ENCODE measurements at regions not wholly inside any gene's neighbourhood (a gene's known extent, or its start where the extent isn't known, plus 50 kb on each side); places are given as distances from the start of the nearest gene placed in this dataset.
"Not testable (repeated sequence)": the region's sequence is repeated elsewhere in the genome, so short reads cannot be mapped to it uniquely, and the experiment has no call there.

DNA sequence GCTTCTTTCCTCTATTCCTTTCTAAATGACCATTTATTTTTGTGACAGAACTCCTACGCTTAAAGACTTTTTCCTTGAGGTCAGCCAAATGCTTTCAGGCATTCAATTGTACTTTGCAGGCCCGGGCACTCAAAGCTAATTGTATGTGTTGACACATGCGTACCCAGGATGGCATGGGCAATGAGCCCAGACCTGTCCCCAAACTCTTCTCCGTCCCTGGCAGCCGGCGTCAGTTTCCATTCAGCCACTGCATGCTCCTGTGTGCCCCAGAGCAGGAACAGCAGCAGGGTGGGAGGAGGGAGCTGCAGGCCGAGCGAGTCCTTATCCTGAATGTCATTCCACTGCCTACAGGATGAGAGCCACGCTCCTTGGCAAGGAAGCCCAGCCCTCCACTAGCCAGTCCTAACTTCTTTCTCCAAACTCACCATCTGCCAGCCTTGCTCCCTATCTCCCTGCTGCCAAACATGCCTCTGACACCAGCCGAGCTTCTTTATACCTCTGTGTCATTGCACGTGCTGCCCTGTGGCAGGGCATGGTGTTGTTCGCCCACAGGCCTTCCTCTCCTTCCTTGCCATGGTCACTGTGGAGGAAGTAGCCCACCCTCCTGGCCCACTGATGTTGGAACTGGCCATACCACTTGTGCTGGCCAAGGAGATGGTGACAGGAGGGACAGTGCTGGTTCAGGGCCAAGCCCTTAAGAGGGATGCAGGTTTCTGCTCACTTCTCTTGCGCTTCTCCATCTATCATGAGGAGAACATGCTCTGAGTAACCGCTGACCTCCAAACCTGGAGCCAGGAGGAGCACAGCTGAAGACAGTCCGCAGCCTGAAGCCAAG lies 116.9 kb upstream of the FHL2 start:
- no peak for TF ChIP-seq CTCF (IDR thresholded peaks at IDR 0.05)
- intact Hi-C loops (cut with micrococcal nuclease): no loop called here
- H3K27me3 Mint-ChIP-seq: peaks cover 9% of the 10 kb centered on the region
- H3K4me3 Mint-ChIP-seq: no peak overlapping the region
- ATAC-seq (ENCODE audit: low read depth) (no peak), DNase-seq (no peak)
- no peaks in the 10 kb centered on the region for H3K36me3 Mint-ChIP-seq (ENCODE audit: low read depth)
- H3K9me3 Mint-ChIP-seq: no peaks in the 10 kb centered on the region
- POLR2A ChIA-PET: no interaction called here
- H3K4me1 Mint-ChIP-seq: no peaks in the 10 kb centered on the region
- CTCF ChIA-PET: no interaction called here
- H3K27ac Mint-ChIP-seq: no peak overlapping the region

DNA sequence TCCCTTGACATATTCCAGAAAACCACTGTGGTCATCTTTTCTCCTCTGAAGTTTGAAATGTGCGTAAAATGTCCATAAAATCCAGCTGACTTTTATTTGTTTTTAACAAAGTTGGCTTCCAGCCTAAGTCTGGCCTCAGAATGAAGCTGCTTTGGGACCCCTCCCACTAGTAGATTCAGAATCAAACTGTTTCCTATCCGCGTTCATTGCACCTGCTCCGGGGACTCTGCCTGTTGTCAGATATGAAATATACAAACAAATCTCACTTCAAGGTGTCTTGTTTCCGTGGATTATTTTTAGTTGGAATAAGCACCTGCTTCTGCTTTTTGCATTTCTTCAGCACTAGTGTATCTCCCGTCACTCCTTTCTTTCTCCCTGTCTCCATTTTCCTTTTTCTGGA lies 115.7 kb upstream of the FHL2 start:
- DNase-seq (no peak), ATAC-seq (ENCODE audit: low read depth) (no peak)
- no peaks in the 10 kb centered on the region for H3K4me1 Mint-ChIP-seq
- intact Hi-C loops (cut with micrococcal nuclease): no loop called here
- ChIA-PET POLR2A (no interaction called here), CTCF (no interaction called here)
- H3K36me3 Mint-ChIP-seq (ENCODE audit: low read depth): no peaks in the 10 kb centered on the region
- H3K27ac Mint-ChIP-seq: no peak overlapping the region
- H3K9me3 Mint-ChIP-seq: no peaks in the 10 kb centered on the region
- no peak for TF ChIP-seq CTCF (IDR thresholded peaks at IDR 0.05)
- H3K4me3 Mint-ChIP-seq: no peak overlapping the region
- peaks cover 9% of the 10 kb centered on the region for H3K27me3 Mint-ChIP-seq

- CTCF ChIA-PET: no interaction called here
- Mint-ChIP-seq H3K27me3 (peaks cover 8% of the 10 kb centered on the region), H3K36me3 (ENCODE audit: low read depth) (no peaks in the 10 kb centered on the region), H3K4me1 (no peaks in the 10 kb centered on the region), H3K9me3 (peaks cover 2% of the 10 kb centered on the region), H3K27ac (no peak overlapping the region), H3K4me3 (no peak overlapping the region)
- DNase-seq (no peak), ATAC-seq (ENCODE audit: low read depth) (no peak)
- POLR2A ChIA-PET: no interaction called here
- intact Hi-C loops (cut with micrococcal nuclease): no loop called here
- TF ChIP-seq CTCF (IDR thresholded peaks at IDR 0.05): no peak
Observed at GRCh38 chr2:105510761-105511528, 112.1 kb upstream of the FHL2 start.

- ChIA-PET POLR2A (no interaction called here), CTCF (no interaction called here)
- Mint-ChIP-seq H3K27me3 (peaks cover 8% of the 10 kb centered on the region), H3K4me3 (no peak overlapping the region), H3K4me1 (no peaks in the 10 kb centered on the region), H3K36me3 (ENCODE audit: low read depth) (no peaks in the 10 kb centered on the region), H3K27ac (no peak overlapping the region), H3K9me3 (peaks cover 4% of the 10 kb centered on the region)
- intact Hi-C loops (cut with micrococcal nuclease): no loop called here
- ATAC-seq (ENCODE audit: low read depth): no peak
- no peak for DNase-seq
- TF ChIP-seq CTCF (IDR thresholded peaks at IDR 0.05): no peak
Observed at GRCh38 chr2:105509269-105510086, 110.6 kb upstream of the FHL2 start.

DNA sequence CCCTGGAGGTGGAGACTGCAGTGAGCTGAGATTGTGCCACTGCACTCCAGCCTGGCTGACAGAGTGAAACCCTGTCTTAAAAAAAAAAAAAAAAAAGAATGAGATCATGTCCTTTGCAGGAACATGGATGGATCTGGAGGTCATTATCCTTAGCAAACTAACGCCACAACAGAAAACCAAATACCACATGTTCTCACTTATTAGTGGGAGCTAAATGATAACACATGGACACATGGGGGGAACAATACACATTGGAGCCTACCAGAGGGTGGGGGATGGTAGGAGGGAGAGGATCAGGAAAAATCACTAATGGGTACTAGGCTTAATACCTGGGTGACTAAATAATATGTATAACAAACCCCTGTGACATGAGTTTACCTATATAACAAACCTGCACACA lies 108.0 kb upstream of the FHL2 start:
- ATAC-seq (ENCODE audit: low read depth); H3K27me3 Mint-ChIP-seq; intact Hi-C loops (cut with micrococcal nuclease); H3K9me3 Mint-ChIP-seq; H3K4me3 Mint-ChIP-seq; H3K27ac Mint-ChIP-seq; POLR2A ChIA-PET; H3K36me3 Mint-ChIP-seq (ENCODE audit: low read depth); CTCF ChIA-PET; DNase-seq; H3K4me1 Mint-ChIP-seq: not testable (repeated sequence)

Data from activated B cell treated with CpG ODN at 0.5 μM for 24 hours (primary cell).